HCT116 (cell line): ENCODE measurements at regions not wholly inside any gene's neighbourhood (a gene's known extent, or its start where the extent isn't known, plus 50 kb on each side); places are given as distances from the start of the nearest gene placed in this dataset.

Experiments used
- ATAC-seq: fragments of 200-7000 bp; cut with Tn5 transposase; 2 replicates; pipeline ENCODE4 v1.9.1; 2020; ENCODE audit warnings: mild to moderate bottlenecking, moderate library complexity
- BruUV-seq: library from RNA; stranded (reverse); fragments of 400-500 nt; replicated peaks from 2 replicates; lab custom pipeline; 2021; lab: Mats Ljungman, UMichigan
- CTCF ChIA-PET: fragments of 300-600 bp; sonication (Branson Sonifier 250); formaldehyde crosslinking; loops from one replicate; lab custom pipeline; 2021; ENCODE audit warnings: antibody characterized with exemption; lab: Charles Lee
- POLR2A ChIA-PET: fragments of 300-600, 350-600 bp; sonication (Branson Sonifier 250); formaldehyde crosslinking; loops from one replicate; lab custom pipeline; 2021; ENCODE audit warnings: antibody characterized with exemption; lab: Charles Lee
- RAD21 ChIA-PET, 2 experiments: fragments of 300-600 bp; sonication (Branson Sonifier 250); formaldehyde crosslinking; loops; one replicate each; lab custom pipeline; 2023; ENCODE audit warnings: low total read pairs in 2 of 2; ENCODE audit not compliant: uncharacterized antibody in 2 of 2, unreplicated experiment in 2 of 2, low non-redundant PET in 1 of 2; lab: Charles Lee
- DNase-seq: peaks from one replicate; pipeline ENCODE4 v3.0.0-alpha.2; 2010; ENCODE audit warnings: low read depth, low spot score
- H2AFZ ChIP-seq: fragments of 200-600 bp; shearing (Covaris generic), sonication (generic); 2 replicates; pipeline ENCODE4 v1.6.1; 2017; ENCODE audit warnings: low read depth, mixed run types, mixed read lengths, antibody characterized with exemption, low read length; ENCODE audit not compliant: poor library complexity, severe bottlenecking
- H3K27ac ChIP-seq: 2 replicates; pipeline ENCODE4 v1.5.1; 2012; ENCODE audit warnings: low read depth, low read length
- H3K27me3 ChIP-seq: fragments of 200-600 bp; sonication (generic); 2 replicates; pipeline ENCODE4 v1.6.1; 2016; ENCODE audit warnings: mixed run types, low read length, mixed read lengths; ENCODE audit not compliant: insufficient read depth
- H3K36me3 ChIP-seq, 2 experiments: fragments of 200-500 bp in 1 of 2; fragments of 200-600 bp in 1 of 2; sonication (Bioruptor generic) in 1 of 2; sonication (generic) in 1 of 2; 2 replicates each; pipeline versions ENCODE4 v1.5.1 to v1.6.1; 2014 to 2016; ENCODE audit warnings: low read length in 2 of 2, inconsistent platforms in 1 of 2, mixed read lengths in 1 of 2, mixed run types in 1 of 2; ENCODE audit not compliant: insufficient read depth in 2 of 2, control insufficient read depth in 1 of 2
- H3K4me1 ChIP-seq, 2 experiments: fragments of 200-600 bp in 1 of 2; sonication (generic) in 1 of 2; 2 replicates each; pipeline versions ENCODE4 v1.5.1 to v1.6.1; 2012 to 2017; ENCODE audit warnings: low read length in 2 of 2, inconsistent platforms in 1 of 2, mild to moderate bottlenecking in 1 of 2, mixed read lengths in 1 of 2, mixed run types in 1 of 2, moderate library complexity in 1 of 2; ENCODE audit not compliant: insufficient read depth in 2 of 2, control insufficient read depth in 1 of 2
- H3K4me2 ChIP-seq: fragments of 200-600 bp; sonication (generic); 2 replicates; pipeline ENCODE4 v1.6.1; 2017; ENCODE audit warnings: mixed run types, low read length, mixed read lengths
- H3K4me3 ChIP-seq, 2 experiments: fragments of 200-600 bp in 1 of 2; sonication (generic) in 1 of 2; replicated peaks in 1 of 2; 2 replicates each; pipeline ENCODE4 v1.5.1; 2011 to 2016; ENCODE audit warnings: low read length in 2 of 2, control low read depth in 1 of 2, low read depth in 1 of 2, mild to moderate bottlenecking in 1 of 2, mixed read lengths in 1 of 2, mixed run types in 1 of 2
- H3K79me2 ChIP-seq: fragments of 200-600 bp; sonication (generic); 2 replicates; pipeline ENCODE4 v1.6.1; 2017; ENCODE audit warnings: mild to moderate bottlenecking, mixed run types, low read length, moderate library complexity, mixed read lengths; ENCODE audit not compliant: insufficient read depth
- H3K9ac ChIP-seq: fragments of 200-600 bp; sonication (generic); 2 replicates; pipeline ENCODE4 v1.6.1; 2016; ENCODE audit warnings: low read length, mixed read lengths
- H3K9me2 ChIP-seq: fragments of 200-600 bp; sonication (generic), shearing (Covaris generic); 2 replicates; pipeline ENCODE4 v1.6.1; 2017; ENCODE audit warnings: mixed run types, mild to moderate bottlenecking, moderate library complexity; ENCODE audit not compliant: insufficient read depth
- H3K9me3 ChIP-seq, 2 experiments: fragments of 200-500 bp in 1 of 2; fragments of 200-600 bp in 1 of 2; sonication (Bioruptor generic) in 1 of 2; sonication (generic) in 1 of 2; 2 replicates each; pipeline ENCODE4 v1.6.1; 2014 to 2017; ENCODE audit warnings: low read length in 2 of 2, mixed read lengths in 2 of 2, inconsistent platforms in 1 of 2, low read depth in 1 of 2, mild to moderate bottlenecking in 1 of 2, mixed run types in 1 of 2, moderate library complexity in 1 of 2; ENCODE audit not compliant: control insufficient read depth in 1 of 2, insufficient read depth in 1 of 2
- H4K20me1 ChIP-seq: fragments of 200-600 bp; sonication (generic), shearing (Covaris generic); 2 replicates; pipeline ENCODE4 v1.6.1; 2017; ENCODE audit warnings: mixed run types, mild to moderate bottlenecking, moderate library complexity; ENCODE audit not compliant: insufficient read depth
- ATF3 ChIP-seq: IDR thresholded peaks from 2 replicates; pipeline ENCODE4 v1.6.1; 2012
- CBX3 ChIP-seq: IDR thresholded peaks from 2 replicates; pipeline ENCODE4 v1.6.1; 2012; ENCODE audit warnings: low read depth
- CTCF ChIP-seq, 3 experiments: fragments of 200-600 bp in 1 of 3; sonication (generic) in 1 of 3; IDR thresholded peaks in 2 of 3; conservative IDR thresholded peaks in 1 of 3; 2 replicates each; pipeline ENCODE4 v1.5.1; 2012 to 2017; ENCODE audit warnings: low read depth in 2 of 3, low read length in 2 of 3, antibody characterized with exemption in 1 of 3, borderline replicate concordance in 1 of 3, control low read depth in 1 of 3, mild to moderate bottlenecking in 1 of 3, mixed read lengths in 1 of 3, mixed run types in 1 of 3, moderate library complexity in 1 of 3; ENCODE audit not compliant: insufficient read depth in 1 of 3
- EGR1 ChIP-seq: IDR thresholded peaks from 2 replicates; pipeline ENCODE4 v1.6.1; 2012; ENCODE audit warnings: low read depth
- EZH2phosphoT487 ChIP-seq: fragments of 200-600 bp; IDR thresholded peaks from 2 replicates; pipeline ENCODE4 v1.6.1; 2018; ENCODE audit warnings: antibody characterized with exemption, borderline replicate concordance
- MAX ChIP-seq: IDR thresholded peaks from 2 replicates; pipeline ENCODE4 v1.6.1; 2012
- POLR2A ChIP-seq: IDR thresholded peaks from 2 replicates; pipeline ENCODE4 v1.7.0; 2011; ENCODE audit warnings: borderline replicate concordance; ENCODE audit not compliant: insufficient read depth, insufficient read length; ENCODE audit errors: extremely low read depth
- POLR2AphosphoS5 ChIP-seq: IDR thresholded peaks from 2 replicates; pipeline ENCODE4 v1.6.1; 2011; ENCODE audit warnings: mild to moderate bottlenecking, low read depth, low read length, moderate library complexity
- RAD21 ChIP-seq: IDR thresholded peaks from 2 replicates; pipeline ENCODE4 v1.6.1; 2012; ENCODE audit warnings: low read depth, mild to moderate bottlenecking
- REST ChIP-seq: IDR thresholded peaks from 2 replicates; pipeline ENCODE4 v1.6.1; 2012; ENCODE audit warnings: low read depth
- SIN3A ChIP-seq: IDR thresholded peaks from 2 replicates; pipeline ENCODE4 v1.6.1; 2012; ENCODE audit warnings: low read depth
- SP1 ChIP-seq: IDR thresholded peaks from 2 replicates; pipeline ENCODE4 v1.6.1; 2012; ENCODE audit warnings: low read depth
- SRF ChIP-seq: IDR thresholded peaks from 2 replicates; pipeline ENCODE4 v1.6.1; 2012; ENCODE audit warnings: low read depth
- TCF7L2 ChIP-seq: IDR thresholded peaks from 2 replicates; pipeline ENCODE4 v1.7.0; 2011; ENCODE audit warnings: borderline replicate concordance, inconsistent platforms; ENCODE audit not compliant: insufficient read depth, insufficient read length; ENCODE audit errors: extremely low read depth
- YY1 ChIP-seq: IDR thresholded peaks from 2 replicates; pipeline ENCODE4 v1.6.1; 2011; ENCODE audit warnings: low read length, low read depth, moderate library complexity, mild to moderate bottlenecking; ENCODE audit not compliant: insufficient replicate concordance; ENCODE audit errors: extremely low read depth
- ZBTB33 ChIP-seq: IDR thresholded peaks from 2 replicates; pipeline ENCODE4 v1.6.1; 2011; ENCODE audit warnings: mild to moderate bottlenecking, low read length, moderate library complexity; ENCODE audit not compliant: insufficient replicate concordance; ENCODE audit errors: extremely low read depth
- ZFX ChIP-seq: fragments of 450-650 bp; IDR thresholded peaks from 2 replicates; pipeline ENCODE4 v1.6.1; 2017
- ZNF274 ChIP-seq: fragments of 200-500 bp; sonication (Bioruptor generic); IDR thresholded peaks from 2 replicates; pipeline ENCODE4 v1.6.1; 2014; ENCODE audit warnings: mild to moderate bottlenecking, low read depth, low read length, inconsistent platforms
- intact Hi-C: fragments of 100-400 bp; cut with micrococcal nuclease; formaldehyde crosslinking; loops from 2 replicates; pipeline ENCODE4 v1.10.0; 2022

DNA sequence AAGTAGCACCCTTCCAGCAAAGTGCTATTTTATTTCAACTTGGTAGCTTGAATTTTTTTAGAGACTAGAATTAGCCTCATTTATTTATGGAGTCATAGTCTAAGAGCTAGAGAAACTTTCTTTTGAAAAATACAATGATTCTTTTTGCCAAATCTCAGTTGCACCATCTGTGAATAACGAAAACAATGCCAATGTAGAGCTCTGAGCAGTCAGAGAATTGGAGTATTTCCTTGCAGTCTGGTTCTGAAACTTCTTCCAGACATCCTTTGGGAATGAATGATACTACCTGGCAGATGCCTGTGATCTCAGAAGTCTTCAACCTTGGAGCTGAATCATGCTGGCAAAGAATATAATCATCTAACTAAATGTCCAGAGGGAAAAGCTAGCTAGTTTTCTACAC, 511.5 kb upstream of the CYLC2 start:
- no peaks in the 10 kb centered on the region for H3K27me3 ChIP-seq
- no peak overlapping the region for H3K4me2 ChIP-seq
- RAD21 ChIA-PET: no interaction called here
- ATAC-seq: no peak
- BruUV-seq: no TSS peak
- no peaks in the 10 kb centered on the region for H3K36me3 ChIP-seq
- no peaks in the 10 kb centered on the region for H3K79me2 ChIP-seq
- H3K9me3 ChIP-seq: peaks cover 6 to 13% of the 10 kb centered on the region in 2 experiments; a peak in 2 of 4 replicates
- H3K4me3 ChIP-seq: no peak overlapping the region
- H4K20me1 ChIP-seq: no peaks in the 10 kb centered on the region
- no peak overlapping the region for H3K9ac ChIP-seq
- no peak for TF ChIP-seq CBX3
- TF ChIP-seq CTCF (IDR thresholded peaks at IDR 0.05 in 2 of 3, conservative IDR thresholded peaks at IDR 0.05 in 1 of 3; ENCODE audit: borderline replicate concordance in 1 of 3, insufficient read depth in 1 of 3, low read depth in 2 of 3, low read length in 2 of 3): no peak
- TF ChIP-seq TCF7L2: no peak
- no peak for TF ChIP-seq SRF
- TF ChIP-seq REST: no peak
- no peak for TF ChIP-seq EGR1
- TF ChIP-seq POLR2A: no peak
- no peak for TF ChIP-seq ZNF274
- TF ChIP-seq POLR2AphosphoS5: no peak
- TF ChIP-seq ATF3: no peak
- TF ChIP-seq YY1: no peak
- no peak for TF ChIP-seq RAD21
- no peak for TF ChIP-seq SIN3A
- no peak for TF ChIP-seq EZH2phosphoT487
- TF ChIP-seq MAX: no peak
- no peak for TF ChIP-seq ZBTB33
- TF ChIP-seq ZFX: no peak
- no peak for TF ChIP-seq SP1
- TF ChIP-seq, all 23 proteins: peak for 0
- no peak overlapping the region for H2AFZ ChIP-seq
- intact Hi-C loops: no loop called here
- DNase-seq: no peak
- H3K4me1 ChIP-seq: no peaks in the 10 kb centered on the region
- POLR2A ChIA-PET: no interaction called here
- no peak overlapping the region for H3K27ac ChIP-seq
- H3K9me2 ChIP-seq: no peaks in the 10 kb centered on the region
- CTCF ChIA-PET: no interaction called here
